HG03460 (cell line): ENCODE measurements at regions not wholly inside any gene's neighbourhood (a gene's known extent, or its start where the extent isn't known, plus 50 kb on each side); places are given as distances from the start of the nearest gene placed in this dataset.
"Not testable (repeated sequence)": the region's sequence is repeated elsewhere in the genome, so short reads cannot be mapped to it uniquely, and the experiment has no call there.

Source experiments
- ATAC-seq: cut with Tn5 transposase; IDR thresholded peaks from one replicate; pipeline ENCODE4 v1.9.1; 2021; ENCODE audit not compliant: unreplicated experiment

GRCh38 chr5:100693481-100693880, 158.3 kb downstream of the FAM174A start:
- no peak for ATAC-seq

GRCh38 chr5:100694100-100694499, 158.9 kb downstream of the FAM174A start:
- ATAC-seq: peak; percentile 51

- ATAC-seq: no peak
Measured at GRCh38 chr5:100697970-100698369, 162.8 kb downstream of the FAM174A start.

- ATAC-seq: no peak
Measured at GRCh38 chr5:100706776-100707175, 171.6 kb downstream of the FAM174A start.

GRCh38 chr5:100708645-100709171, 173.5 kb downstream of the FAM174A start:
- ATAC-seq: no peak

GRCh38 chr5:100709771-100710170, 174.6 kb downstream of the FAM174A start:
- ATAC-seq: no peak

GRCh38 chr5:100714780-100715179, 179.6 kb downstream of the FAM174A start:
- ATAC-seq: not testable (repeated sequence)

GRCh38 chr5:100722657-100723056, 180.4 kb downstream of the ST8SIA4 start:
- ATAC-seq: no peak

- ATAC-seq: no peak
Measured at GRCh38 chr5:100723229-100723628, 179.9 kb downstream of the ST8SIA4 start.

- no peak for ATAC-seq
Measured at GRCh38 chr5:100726116-100726515, 177.0 kb downstream of the ST8SIA4 start.

- peak; percentile 97 for ATAC-seq
Measured at GRCh38 chr5:100731768-100732167, 171.3 kb downstream of the ST8SIA4 start.

GRCh38 chr5:100746730-100747129, 156.4 kb downstream of the ST8SIA4 start:
- ATAC-seq: peak; percentile 90

- no peak for ATAC-seq
Measured at GRCh38 chr5:100749771-100750284, 153.3 kb downstream of the ST8SIA4 start.

- ATAC-seq: no peak
Measured at GRCh38 chr5:100755435-100755834, 147.6 kb downstream of the ST8SIA4 start.
